HG03108 (cell line): ENCODE measurements at regions not wholly inside any gene's neighbourhood (a gene's known extent, or its start where the extent isn't known, plus 50 kb on each side); places are given as distances from the start of the nearest gene placed in this dataset.

Experiments
- ATAC-seq: cut with Tn5 transposase; IDR thresholded peaks from one replicate; pipeline ENCODE4 v1.9.1; 2021; ENCODE audit warnings: moderate library complexity; ENCODE audit not compliant: unreplicated experiment

GRCh38 chr4:19728773-19729172 lies 522.9 kb upstream of the SLIT2 start:
- ATAC-seq, result no peak

- ATAC-seq, result no peak
Observed at GRCh38 chr4:19727141-19727540, 524.6 kb upstream of the SLIT2 start.

- ATAC-seq, result no peak
Observed at GRCh38 chr4:19725130-19725529, 526.6 kb upstream of the SLIT2 start.

GRCh38 chr4:19722404-19722803 lies 529.3 kb upstream of the SLIT2 start:
- ATAC-seq, result no peak

- ATAC-seq, result no peak
Observed at GRCh38 chr4:19721587-19721986, 530.1 kb upstream of the SLIT2 start.

- no peak for ATAC-seq
Observed at GRCh38 chr4:19720610-19721009, 531.1 kb upstream of the SLIT2 start.

GRCh38 chr4:19720190-19720589 lies 531.5 kb upstream of the SLIT2 start:
- ATAC-seq, result no peak

GRCh38 chr4:19711871-19712270 lies 539.8 kb upstream of the SLIT2 start:
- ATAC-seq, result no peak

- no peak for ATAC-seq
Observed at GRCh38 chr4:19707876-19708275, 543.8 kb upstream of the SLIT2 start.

- no peak for ATAC-seq
Observed at GRCh38 chr4:19703391-19703790, 548.3 kb upstream of the SLIT2 start.

GRCh38 chr4:19700992-19701391 lies 550.7 kb upstream of the SLIT2 start:
- ATAC-seq, result no peak

GRCh38 chr4:19698961-19699360 lies 552.7 kb upstream of the SLIT2 start:
- no peak for ATAC-seq

GRCh38 chr4:19694812-19695211 lies 556.9 kb upstream of the SLIT2 start:
- no peak for ATAC-seq

GRCh38 chr4:19693936-19694570 lies 557.7 kb upstream of the SLIT2 start:
- ATAC-seq, result no peak

GRCh38 chr4:19689511-19689910 lies 562.2 kb upstream of the SLIT2 start:
- no peak for ATAC-seq

- no peak for ATAC-seq
Observed at GRCh38 chr4:19686456-19686855, 565.2 kb upstream of the SLIT2 start.

- ATAC-seq, result no peak
Observed at GRCh38 chr4:19684084-19684483, 567.6 kb upstream of the SLIT2 start.

GRCh38 chr4:19683426-19683825 lies 568.3 kb upstream of the SLIT2 start:
- no peak for ATAC-seq

- ATAC-seq, result no peak
Observed at GRCh38 chr4:19677211-19677610, 574.5 kb upstream of the SLIT2 start.

- no peak for ATAC-seq
Observed at GRCh38 chr4:19675172-19675811, 576.4 kb upstream of the SLIT2 start.

- ATAC-seq, result no peak
Observed at GRCh38 chr4:19659101-19659500, 592.6 kb upstream of the SLIT2 start.

GRCh38 chr4:19657856-19658255 lies 593.8 kb upstream of the SLIT2 start:
- ATAC-seq, result no peak

- no peak for ATAC-seq
Observed at GRCh38 chr4:19655666-19656065, 596.0 kb upstream of the SLIT2 start.
